ENCODE measurements at regions not wholly inside any gene's neighbourhood (a gene's known extent, or its start where the extent isn't known, plus 50 kb on each side); places are given as distances from the start of the nearest gene placed in this dataset.

- H3K27ac ChIP-seq (ENCODE audit: low read depth, low read length, severe bottlenecking) = no peak overlapping the region
- no peak overlapping the region for H3K4me3 ChIP-seq (ENCODE audit: extremely low read depth, insufficient read depth, low read length, poor library complexity, severe bottlenecking)
- H3K9me3 ChIP-seq (ENCODE audit: control insufficient read depth, low read length) = no peaks in the 10 kb centered on the region
- no peaks in the 10 kb centered on the region for H3K36me3 ChIP-seq (ENCODE audit: control insufficient read depth, insufficient read depth, low read length)
- 79 to 80% methylated on average over 1 to 2 of the region's 2 CpGs for WGBS, 2 experiments (ENCODE audit: insufficient coverage in 2 of 2)
- H3K4me1 ChIP-seq (ENCODE audit: control insufficient read depth, insufficient read depth, low read length, poor library complexity, severe bottlenecking) = no peaks in the 10 kb centered on the region
These were observed 211.1 kb downstream of the DMRT2 start for GRCh38 chr9:1261266-1261665.

GRCh38 chr9:1261879-1262766 is 212.0 kb downstream of the DMRT2 start:
- WGBS, 2 experiments (ENCODE audit: insufficient coverage in 2 of 2) = 80 to 82% methylated on average over 2 to 6 of the region's 6 CpGs
- Histone ChIP-seq H3K9me3 (ENCODE audit: control insufficient read depth, low read length) (no peaks in the 10 kb centered on the region), H3K27ac (ENCODE audit: low read depth, low read length, severe bottlenecking) (no peak overlapping the region), H3K4me1 (ENCODE audit: control insufficient read depth, insufficient read depth, low read length, poor library complexity, severe bottlenecking) (no peaks in the 10 kb centered on the region), H3K4me3 (ENCODE audit: extremely low read depth, insufficient read depth, low read length, poor library complexity, severe bottlenecking) (no peak overlapping the region), H3K36me3 (ENCODE audit: control insufficient read depth, insufficient read depth, low read length) (no peaks in the 10 kb centered on the region)

GRCh38 chr9:1267141-1267570 is 217.0 kb downstream of the DMRT2 start:
- H3K4me1 ChIP-seq (ENCODE audit: control insufficient read depth, insufficient read depth, low read length, poor library complexity, severe bottlenecking) = no peaks in the 10 kb centered on the region
- H3K4me3 ChIP-seq (ENCODE audit: extremely low read depth, insufficient read depth, low read length, poor library complexity, severe bottlenecking) = no peak overlapping the region
- H3K27ac ChIP-seq (ENCODE audit: low read depth, low read length, severe bottlenecking) = no peak overlapping the region
- 91 to 100% methylated on average over 1 of the region's 3 CpGs for WGBS, 2 experiments (ENCODE audit: insufficient coverage in 2 of 2)
- no peaks in the 10 kb centered on the region for H3K9me3 ChIP-seq (ENCODE audit: control insufficient read depth, low read length)
- no peaks in the 10 kb centered on the region for H3K36me3 ChIP-seq (ENCODE audit: control insufficient read depth, insufficient read depth, low read length)

- no peaks in the 10 kb centered on the region for H3K9me3 ChIP-seq (ENCODE audit: control insufficient read depth, low read length)
- no peak overlapping the region for H3K4me3 ChIP-seq (ENCODE audit: extremely low read depth, insufficient read depth, low read length, poor library complexity, severe bottlenecking)
- no peaks in the 10 kb centered on the region for H3K4me1 ChIP-seq (ENCODE audit: control insufficient read depth, insufficient read depth, low read length, poor library complexity, severe bottlenecking)
- 86 to 88% methylated on average over 4 to 5 of the region's 5 CpGs for WGBS, 2 experiments (ENCODE audit: insufficient coverage in 2 of 2)
- no peaks in the 10 kb centered on the region for H3K36me3 ChIP-seq (ENCODE audit: control insufficient read depth, insufficient read depth, low read length)
- no peak overlapping the region for H3K27ac ChIP-seq (ENCODE audit: low read depth, low read length, severe bottlenecking)
These were observed 217.4 kb downstream of the DMRT2 start for GRCh38 chr9:1267581-1267980.

GRCh38 chr9:1269533-1270315 is 219.6 kb downstream of the DMRT2 start:
- Histone ChIP-seq H3K36me3 (ENCODE audit: control insufficient read depth, insufficient read depth, low read length) (no peaks in the 10 kb centered on the region), H3K4me3 (ENCODE audit: extremely low read depth, insufficient read depth, low read length, poor library complexity, severe bottlenecking) (no peak overlapping the region), H3K27ac (ENCODE audit: low read depth, low read length, severe bottlenecking) (no peak overlapping the region), H3K4me1 (ENCODE audit: control insufficient read depth, insufficient read depth, low read length, poor library complexity, severe bottlenecking) (peaks cover 3% of the 10 kb centered on the region), H3K9me3 (ENCODE audit: control insufficient read depth, low read length) (no peaks in the 10 kb centered on the region)
- WGBS, 2 experiments (ENCODE audit: insufficient coverage in 2 of 2) = 43 to 70% methylated on average over 2 to 3 of the region's 6 CpGs

GRCh38 chr9:1271367-1271766 is 221.2 kb downstream of the DMRT2 start:
- H3K4me1 ChIP-seq (ENCODE audit: control insufficient read depth, insufficient read depth, low read length, poor library complexity, severe bottlenecking) = peaks cover 3% of the 10 kb centered on the region
- H3K36me3 ChIP-seq (ENCODE audit: control insufficient read depth, insufficient read depth, low read length) = no peaks in the 10 kb centered on the region
- 40 to 60% methylated on average over 1 of the region's 2 CpGs for WGBS, 2 experiments (ENCODE audit: insufficient coverage in 2 of 2)
- H3K27ac ChIP-seq (ENCODE audit: low read depth, low read length, severe bottlenecking) = no peak overlapping the region
- no peak overlapping the region for H3K4me3 ChIP-seq (ENCODE audit: extremely low read depth, insufficient read depth, low read length, poor library complexity, severe bottlenecking)
- no peaks in the 10 kb centered on the region for H3K9me3 ChIP-seq (ENCODE audit: control insufficient read depth, low read length)

GRCh38 chr9:1271786-1272185 is 221.6 kb downstream of the DMRT2 start:
- peaks cover 3% of the 10 kb centered on the region for H3K4me1 ChIP-seq (ENCODE audit: control insufficient read depth, insufficient read depth, low read length, poor library complexity, severe bottlenecking)
- no CpG with 5 or more reads among the region's 2 CpGs for WGBS, 2 experiments (ENCODE audit: insufficient coverage in 2 of 2)
- H3K36me3 ChIP-seq (ENCODE audit: control insufficient read depth, insufficient read depth, low read length) = no peaks in the 10 kb centered on the region
- H3K4me3 ChIP-seq (ENCODE audit: extremely low read depth, insufficient read depth, low read length, poor library complexity, severe bottlenecking) = no peak overlapping the region
- H3K27ac ChIP-seq (ENCODE audit: low read depth, low read length, severe bottlenecking) = no peak overlapping the region
- H3K9me3 ChIP-seq (ENCODE audit: control insufficient read depth, low read length) = no peaks in the 10 kb centered on the region

- H3K36me3 ChIP-seq (ENCODE audit: control insufficient read depth, insufficient read depth, low read length) = no peaks in the 10 kb centered on the region
- peaks cover 3% of the 10 kb centered on the region for H3K4me1 ChIP-seq (ENCODE audit: control insufficient read depth, insufficient read depth, low read length, poor library complexity, severe bottlenecking)
- no CpG with 5 or more reads among the region's 3 CpGs for WGBS, 2 experiments (ENCODE audit: insufficient coverage in 2 of 2)
- H3K4me3 ChIP-seq (ENCODE audit: extremely low read depth, insufficient read depth, low read length, poor library complexity, severe bottlenecking) = no peak overlapping the region
- no peaks in the 10 kb centered on the region for H3K9me3 ChIP-seq (ENCODE audit: control insufficient read depth, low read length)
- no peak overlapping the region for H3K27ac ChIP-seq (ENCODE audit: low read depth, low read length, severe bottlenecking)
These were observed 222.3 kb downstream of the DMRT2 start for GRCh38 chr9:1272488-1272887.

GRCh38 chr9:1273859-1274258 is 223.7 kb downstream of the DMRT2 start:
- H3K4me3 ChIP-seq (ENCODE audit: extremely low read depth, insufficient read depth, low read length, poor library complexity, severe bottlenecking) = no peak overlapping the region
- no peak overlapping the region for H3K27ac ChIP-seq (ENCODE audit: low read depth, low read length, severe bottlenecking)
- H3K9me3 ChIP-seq (ENCODE audit: control insufficient read depth, low read length) = no peaks in the 10 kb centered on the region
- 48 to 69% methylated on average over 2 of the region's 4 CpGs for WGBS, 2 experiments (ENCODE audit: insufficient coverage in 2 of 2)
- H3K36me3 ChIP-seq (ENCODE audit: control insufficient read depth, insufficient read depth, low read length) = no peaks in the 10 kb centered on the region
- H3K4me1 ChIP-seq (ENCODE audit: control insufficient read depth, insufficient read depth, low read length, poor library complexity, severe bottlenecking) = peaks cover 3% of the 10 kb centered on the region

- Histone ChIP-seq H3K36me3 (ENCODE audit: control insufficient read depth, insufficient read depth, low read length) (no peaks in the 10 kb centered on the region), H3K4me3 (ENCODE audit: extremely low read depth, insufficient read depth, low read length, poor library complexity, severe bottlenecking) (no peak overlapping the region), H3K27ac (ENCODE audit: low read depth, low read length, severe bottlenecking) (no peak overlapping the region), H3K4me1 (ENCODE audit: control insufficient read depth, insufficient read depth, low read length, poor library complexity, severe bottlenecking) (peaks cover 3% of the 10 kb centered on the region), H3K9me3 (ENCODE audit: control insufficient read depth, low read length) (no peaks in the 10 kb centered on the region)
- no CpG with 5 or more reads among the region's 2 CpGs for WGBS, 2 experiments (ENCODE audit: insufficient coverage in 2 of 2)
These were observed 224.2 kb downstream of the DMRT2 start for GRCh38 chr9:1274334-1274733.

- Histone ChIP-seq H3K4me3 (ENCODE audit: extremely low read depth, insufficient read depth, low read length, poor library complexity, severe bottlenecking) (no peak overlapping the region), H3K27ac (ENCODE audit: low read depth, low read length, severe bottlenecking) (no peak overlapping the region), H3K9me3 (ENCODE audit: control insufficient read depth, low read length) (no peaks in the 10 kb centered on the region), H3K4me1 (ENCODE audit: control insufficient read depth, insufficient read depth, low read length, poor library complexity, severe bottlenecking) (peaks cover 3% of the 10 kb centered on the region), H3K36me3 (ENCODE audit: control insufficient read depth, insufficient read depth, low read length) (no peaks in the 10 kb centered on the region)
- 4 to 24% methylated on average over 2 of the region's 2 CpGs for WGBS, 2 experiments (ENCODE audit: insufficient coverage in 2 of 2)
These were observed 226.3 kb downstream of the DMRT2 start for GRCh38 chr9:1276474-1276873.

All from mesodermal cell (in vitro differentiated cells).